ENCODE measurements at regions not wholly inside any gene's neighbourhood (a gene's known extent, or its start where the extent isn't known, plus 50 kb on each side); places are given as distances from the start of the nearest gene placed in this dataset.

DNA sequence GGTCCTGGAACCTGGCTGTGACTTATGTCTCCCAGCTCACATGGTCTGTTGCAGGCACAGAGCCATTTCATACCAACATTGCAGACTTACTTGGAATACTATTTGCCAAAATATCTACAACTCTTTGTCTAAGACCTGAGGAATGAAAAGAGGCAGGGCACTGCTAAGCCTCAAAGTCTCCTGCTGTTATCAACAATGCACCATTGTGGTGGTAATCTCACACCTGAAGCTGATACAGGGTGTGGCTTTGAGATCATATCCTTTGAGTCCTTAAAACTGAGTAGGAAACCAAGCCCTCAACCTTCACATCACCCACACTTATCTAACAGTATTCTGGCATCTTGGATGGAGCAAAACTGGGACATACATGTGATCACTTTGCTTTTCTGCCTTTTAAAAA lies 782.0 kb downstream of the EPHA3 start:
- Histone ChIP-seq H3K4me2 (ENCODE audit: low read length) (no peak overlapping the region), H3K4me3 (ENCODE audit: low read depth, low read length) (no peak overlapping the region), H3K9me3 (ENCODE audit: control insufficient read depth, low read length) (no peaks in the 10 kb centered on the region), H3K79me2 (no peaks in the 10 kb centered on the region), H3K4me1 (no peaks in the 10 kb centered on the region), H3K9ac (no peak overlapping the region), H2AFZ (no peak overlapping the region), H3K27me3 (ENCODE audit: control insufficient read depth, insufficient read depth, low read length) (no peaks in the 10 kb centered on the region), H3K27ac (no peak overlapping the region), H3K36me3 (ENCODE audit: control insufficient read depth, insufficient read depth, low read length) (no peaks in the 10 kb centered on the region)
- TF ChIP-seq CTCF (IDR thresholded peaks at IDR 0.05) = no peak

DNA sequence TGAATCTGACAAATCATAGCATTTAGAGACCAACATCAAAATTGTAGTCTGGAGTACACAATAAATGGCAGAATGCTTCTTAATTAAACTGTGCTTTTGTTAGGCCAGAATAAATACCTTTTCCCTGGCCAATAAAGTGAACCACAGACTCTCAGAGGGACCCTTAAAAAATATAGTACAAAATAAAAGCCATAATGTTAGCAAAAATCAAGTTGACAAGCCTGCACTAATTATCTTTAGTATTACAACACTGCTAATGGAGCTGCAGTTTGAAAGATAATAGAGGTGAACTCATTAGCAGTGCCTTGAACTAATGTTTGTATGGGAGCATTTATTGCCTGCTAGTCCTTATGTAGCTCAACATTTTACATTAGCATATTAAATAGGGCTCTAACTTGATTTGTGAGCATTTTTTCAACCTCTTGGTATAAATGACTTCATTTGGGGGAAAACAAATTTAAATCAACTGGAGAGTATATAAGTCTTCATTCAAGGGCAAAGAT lies 801.3 kb downstream of the EPHA3 start:
- Histone ChIP-seq H3K9me3 (ENCODE audit: control insufficient read depth, low read length) (no peaks in the 10 kb centered on the region), H3K4me3 (ENCODE audit: low read depth, low read length) (no peak overlapping the region), H3K36me3 (ENCODE audit: control insufficient read depth, insufficient read depth, low read length) (no peaks in the 10 kb centered on the region), H3K27ac (no peak overlapping the region), H3K9ac (no peak overlapping the region), H3K27me3 (ENCODE audit: control insufficient read depth, insufficient read depth, low read length) (no peaks in the 10 kb centered on the region), H2AFZ (no peak overlapping the region), H3K79me2 (no peaks in the 10 kb centered on the region), H3K4me1 (no peaks in the 10 kb centered on the region), H3K4me2 (ENCODE audit: low read length) (no peak overlapping the region)
- TF ChIP-seq CTCF (IDR thresholded peaks at IDR 0.05) = no peak

DNA sequence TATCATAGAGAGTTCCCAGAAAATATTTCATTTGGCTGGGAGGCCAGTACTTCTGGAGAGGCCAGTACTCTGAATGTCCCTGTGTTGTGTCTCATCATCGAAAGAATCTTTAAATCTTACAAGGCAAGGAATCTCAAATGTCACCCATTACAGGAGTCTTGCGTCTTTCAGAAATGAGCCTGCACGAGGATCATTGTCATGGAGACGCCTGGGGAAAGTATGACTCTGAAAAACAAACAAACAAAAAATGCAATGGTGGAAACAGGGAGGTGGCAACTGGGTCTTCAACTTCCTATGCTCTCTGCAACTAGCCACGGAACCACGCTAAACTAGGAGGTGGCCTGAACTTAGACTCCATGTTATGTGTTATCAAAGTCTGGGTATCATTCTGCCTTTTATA lies 804.6 kb downstream of the EPHA3 start:
- Histone ChIP-seq H3K9me3 (ENCODE audit: control insufficient read depth, low read length) (no peaks in the 10 kb centered on the region), H3K9ac (no peak overlapping the region), H3K27ac (no peak overlapping the region), H3K27me3 (ENCODE audit: control insufficient read depth, insufficient read depth, low read length) (no peaks in the 10 kb centered on the region), H3K36me3 (ENCODE audit: control insufficient read depth, insufficient read depth, low read length) (no peaks in the 10 kb centered on the region), H2AFZ (no peak overlapping the region), H3K4me1 (no peaks in the 10 kb centered on the region), H3K4me2 (ENCODE audit: low read length) (no peak overlapping the region), H3K79me2 (no peaks in the 10 kb centered on the region), H3K4me3 (ENCODE audit: low read depth, low read length) (no peak overlapping the region)
- no peak for TF ChIP-seq CTCF (IDR thresholded peaks at IDR 0.05)

DNA sequence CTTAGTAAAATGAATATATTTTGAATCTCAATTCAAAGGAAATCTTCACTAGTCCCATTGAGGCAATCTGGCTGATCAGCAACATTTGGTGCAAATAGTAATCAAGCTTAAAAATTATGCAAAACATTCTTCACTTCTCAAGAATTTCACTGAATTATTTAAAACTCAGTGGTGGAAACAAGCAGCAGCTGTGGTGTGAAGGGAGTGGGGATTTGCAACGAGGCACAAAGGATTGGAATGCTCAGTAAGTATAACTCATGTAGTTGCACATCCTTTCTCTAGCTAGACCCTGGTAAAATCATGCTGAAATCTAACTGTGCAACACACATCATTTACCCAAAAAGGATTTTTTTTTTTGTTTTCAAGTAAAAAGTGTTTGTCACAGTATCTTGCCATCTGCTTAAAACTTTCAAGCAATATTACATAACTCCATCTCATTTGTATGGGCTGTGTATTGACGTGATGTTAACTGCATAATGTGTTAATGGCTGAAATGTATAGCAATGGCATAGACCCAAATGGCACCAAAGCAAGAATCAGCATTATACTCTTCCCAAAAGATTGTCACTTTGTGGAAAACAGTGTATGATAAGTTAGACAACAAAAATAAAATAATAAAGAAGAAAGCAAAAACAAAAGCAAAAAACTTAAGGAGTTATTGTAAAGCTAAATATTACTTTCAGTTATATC lies 816.6 kb downstream of the EPHA3 start:
- no peak for TF ChIP-seq CTCF (IDR thresholded peaks at IDR 0.05)

DNA sequence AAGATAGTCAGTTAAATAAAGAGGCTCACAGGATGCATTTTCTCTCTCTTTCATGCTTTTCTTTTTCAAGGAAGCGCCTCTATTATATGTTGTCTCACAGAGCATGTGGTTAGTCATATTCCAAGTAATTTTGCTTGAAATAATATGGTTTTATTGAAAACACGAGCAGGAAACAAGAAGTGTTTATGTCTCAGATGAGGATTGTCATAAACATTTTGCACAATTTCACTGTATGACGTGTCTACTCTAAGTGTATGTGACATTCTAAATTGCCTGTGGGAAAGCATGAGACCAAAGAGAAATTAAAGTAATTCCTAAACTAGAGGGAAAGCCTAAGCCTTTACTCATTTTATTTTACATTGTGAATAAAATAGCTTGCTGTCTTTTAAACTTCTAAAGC lies 818.6 kb downstream of the EPHA3 start:
- no peaks in the 10 kb centered on the region for H3K4me1 ChIP-seq
- H3K79me2 ChIP-seq = no peaks in the 10 kb centered on the region
- no peaks in the 10 kb centered on the region for H3K9me3 ChIP-seq (ENCODE audit: control insufficient read depth, low read length)
- H3K4me2 ChIP-seq (ENCODE audit: low read length) = no peak overlapping the region
- H3K4me3 ChIP-seq (ENCODE audit: low read depth, low read length) = no peak overlapping the region
- no peaks in the 10 kb centered on the region for H3K27me3 ChIP-seq (ENCODE audit: control insufficient read depth, insufficient read depth, low read length)
- no peak overlapping the region for H3K9ac ChIP-seq
- H3K27ac ChIP-seq = no peak overlapping the region
- H3K36me3 ChIP-seq (ENCODE audit: control insufficient read depth, insufficient read depth, low read length) = no peaks in the 10 kb centered on the region
- TF ChIP-seq CTCF (IDR thresholded peaks at IDR 0.05) = no peak
- no peak overlapping the region for H2AFZ ChIP-seq

More for the DNA sequence above, 816.6 kb downstream of the EPHA3 start:
- H3K4me2 ChIP-seq (ENCODE audit: low read length) = no peak overlapping the region
- H3K4me1 ChIP-seq = no peaks in the 10 kb centered on the region
- H3K36me3 ChIP-seq (ENCODE audit: control insufficient read depth, insufficient read depth, low read length) = no peaks in the 10 kb centered on the region
- no peak overlapping the region for H3K4me3 ChIP-seq (ENCODE audit: low read depth, low read length)
- no peaks in the 10 kb centered on the region for H3K9me3 ChIP-seq (ENCODE audit: control insufficient read depth, low read length)
- no peaks in the 10 kb centered on the region for H3K79me2 ChIP-seq
- no peaks in the 10 kb centered on the region for H3K27me3 ChIP-seq (ENCODE audit: control insufficient read depth, insufficient read depth, low read length)
- H2AFZ ChIP-seq = no peak overlapping the region
- no peak overlapping the region for H3K27ac ChIP-seq
- no peak overlapping the region for H3K9ac ChIP-seq
